HepG2 (cell line): ENCODE measurements at regions not wholly inside any gene's neighbourhood (a gene's known extent, or its start where the extent isn't known, plus 50 kb on each side); places are given as distances from the start of the nearest gene placed in this dataset.

ENCODE experiments used
- BHLHE40 ChIP-seq: IDR thresholded peaks from 2 replicates; pipeline ENCODE4 v1.6.1; 2011; ENCODE audit warnings: low read length, improper control_type of control experiment
- EP300 ChIP-seq, 3 experiments: sonication (generic) in 1 of 3; formaldehyde crosslinking in 1 of 3; IDR thresholded peaks; 2 replicates each; pipeline versions ENCODE4 v1.5.1 to v1.6.1; 2011 to 2020; ENCODE audit warnings: low read depth in 2 of 3, low read length in 2 of 3, borderline replicate concordance in 1 of 3, improper control_type of control experiment in 1 of 3, mild to moderate bottlenecking in 1 of 3, missing genetic modification reagents in 1 of 3, moderate library complexity in 1 of 3
- MXD4 ChIP-seq: IDR thresholded peaks from 2 replicates; pipeline ENCODE4 v1.6.1; 2016; ENCODE audit warnings: mild to moderate bottlenecking, missing biosample characterization, missing genetic modification reagents
- RAD21 ChIP-seq: fragments of 450-650 bp; formaldehyde crosslinking; IDR thresholded peaks from 2 replicates; pipeline ENCODE4 v1.5.0; 2020; ENCODE audit warnings: mild to moderate bottlenecking
- STAG1 ChIP-seq: sonication (generic); formaldehyde crosslinking; IDR thresholded peaks from 2 replicates; pipeline ENCODE4 v1.4.0; 2020; ENCODE audit warnings: missing genetic modification reagents
- TF ChIP-seq, protein P1 (sequence below): IDR thresholded peaks from 2 replicates; pipeline ENCODE4 v1.6.1; 2012; ENCODE audit warnings: low read depth, low read length, improper control_type of control experiment
- TF ChIP-seq, protein P2 (sequence below): sonication (generic); formaldehyde crosslinking; IDR thresholded peaks from 2 replicates; pipeline ENCODE4 v1.9.0; 2021; ENCODE audit warnings: mild to moderate bottlenecking, missing genetic modification reagents
- TF ChIP-seq, protein P3 (sequence below): sonication (generic); formaldehyde crosslinking; IDR thresholded peaks from 2 replicates; pipeline ENCODE4 v1.5.1; 2020; ENCODE audit warnings: missing genetic modification reagents, mild to moderate bottlenecking, borderline replicate concordance

GRCh38 chr20:16803965-16804792, 56.0 kb downstream of the OTOR start (continued):
- TF ChIP-seq, protein P1, sequence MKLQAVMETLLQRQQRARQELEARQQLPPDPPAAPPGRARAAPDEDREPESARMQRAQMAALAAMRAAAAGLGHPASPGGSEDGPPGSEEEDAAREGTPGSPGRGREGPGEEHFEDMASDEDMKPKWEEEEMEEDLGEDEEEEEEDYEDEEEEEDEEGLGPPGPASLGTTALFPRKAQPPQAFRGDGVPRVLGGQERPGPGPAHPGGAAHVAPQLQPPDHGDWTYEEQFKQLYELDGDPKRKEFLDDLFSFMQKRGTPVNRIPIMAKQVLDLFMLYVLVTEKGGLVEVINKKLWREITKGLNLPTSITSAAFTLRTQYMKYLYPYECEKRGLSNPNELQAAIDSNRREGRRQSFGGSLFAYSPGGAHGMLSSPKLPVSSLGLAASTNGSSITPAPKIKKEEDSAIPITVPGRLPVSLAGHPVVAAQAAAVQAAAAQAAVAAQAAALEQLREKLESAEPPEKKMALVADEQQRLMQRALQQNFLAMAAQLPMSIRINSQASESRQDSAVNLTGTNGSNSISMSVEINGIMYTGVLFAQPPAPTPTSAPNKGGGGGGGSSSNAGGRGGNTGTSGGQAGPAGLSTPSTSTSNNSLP, result peak; percentile 60
- TF ChIP-seq, protein P2, sequence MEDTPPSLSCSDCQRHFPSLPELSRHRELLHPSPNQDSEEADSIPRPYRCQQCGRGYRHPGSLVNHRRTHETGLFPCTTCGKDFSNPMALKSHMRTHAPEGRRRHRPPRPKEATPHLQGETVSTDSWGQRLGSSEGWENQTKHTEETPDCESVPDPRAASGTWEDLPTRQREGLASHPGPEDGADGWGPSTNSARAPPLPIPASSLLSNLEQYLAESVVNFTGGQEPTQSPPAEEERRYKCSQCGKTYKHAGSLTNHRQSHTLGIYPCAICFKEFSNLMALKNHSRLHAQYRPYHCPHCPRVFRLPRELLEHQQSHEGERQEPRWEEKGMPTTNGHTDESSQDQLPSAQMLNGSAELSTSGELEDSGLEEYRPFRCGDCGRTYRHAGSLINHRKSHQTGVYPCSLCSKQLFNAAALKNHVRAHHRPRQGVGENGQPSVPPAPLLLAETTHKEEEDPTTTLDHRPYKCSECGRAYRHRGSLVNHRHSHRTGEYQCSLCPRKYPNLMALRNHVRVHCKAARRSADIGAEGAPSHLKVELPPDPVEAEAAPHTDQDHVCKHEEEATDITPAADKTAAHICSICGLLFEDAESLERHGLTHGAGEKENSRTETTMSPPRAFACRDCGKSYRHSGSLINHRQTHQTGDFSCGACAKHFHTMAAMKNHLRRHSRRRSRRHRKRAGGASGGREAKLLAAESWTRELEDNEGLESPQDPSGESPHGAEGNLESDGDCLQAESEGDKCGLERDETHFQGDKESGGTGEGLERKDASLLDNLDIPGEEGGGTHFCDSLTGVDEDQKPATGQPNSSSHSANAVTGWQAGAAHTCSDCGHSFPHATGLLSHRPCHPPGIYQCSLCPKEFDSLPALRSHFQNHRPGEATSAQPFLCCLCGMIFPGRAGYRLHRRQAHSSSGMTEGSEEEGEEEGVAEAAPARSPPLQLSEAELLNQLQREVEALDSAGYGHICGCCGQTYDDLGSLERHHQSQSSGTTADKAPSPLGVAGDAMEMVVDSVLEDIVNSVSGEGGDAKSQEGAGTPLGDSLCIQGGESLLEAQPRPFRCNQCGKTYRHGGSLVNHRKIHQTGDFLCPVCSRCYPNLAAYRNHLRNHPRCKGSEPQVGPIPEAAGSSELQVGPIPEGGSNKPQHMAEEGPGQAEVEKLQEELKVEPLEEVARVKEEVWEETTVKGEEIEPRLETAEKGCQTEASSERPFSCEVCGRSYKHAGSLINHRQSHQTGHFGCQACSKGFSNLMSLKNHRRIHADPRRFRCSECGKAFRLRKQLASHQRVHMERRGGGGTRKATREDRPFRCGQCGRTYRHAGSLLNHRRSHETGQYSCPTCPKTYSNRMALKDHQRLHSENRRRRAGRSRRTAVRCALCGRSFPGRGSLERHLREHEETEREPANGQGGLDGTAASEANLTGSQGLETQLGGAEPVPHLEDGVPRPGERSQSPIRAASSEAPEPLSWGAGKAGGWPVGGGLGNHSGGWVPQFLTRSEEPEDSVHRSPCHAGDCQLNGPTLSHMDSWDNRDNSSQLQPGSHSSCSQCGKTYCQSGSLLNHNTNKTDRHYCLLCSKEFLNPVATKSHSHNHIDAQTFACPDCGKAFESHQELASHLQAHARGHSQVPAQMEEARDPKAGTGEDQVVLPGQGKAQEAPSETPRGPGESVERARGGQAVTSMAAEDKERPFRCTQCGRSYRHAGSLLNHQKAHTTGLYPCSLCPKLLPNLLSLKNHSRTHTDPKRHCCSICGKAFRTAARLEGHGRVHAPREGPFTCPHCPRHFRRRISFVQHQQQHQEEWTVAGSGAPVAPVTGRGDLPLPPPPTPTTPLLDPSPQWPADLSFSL, result no peak
- TF ChIP-seq BHLHE40 (peak; percentile 36; the same call in 1 of the 2 replicates), MXD4 (CRISPR knock-in tag) (no peak), EP300 (IDR thresholded peaks at IDR 0.05; ENCODE audit: low read depth in 2 of 2, low read length in 2 of 2) (no peak), EP300 (CRISPR knock-in tag; IDR thresholded peaks at IDR 0.05; ENCODE audit: borderline replicate concordance) (no peak), STAG1 (CRISPR knock-in tag) (peak; percentile 89), RAD21 (CRISPR knock-in tag) (peak; percentile 84)
- TF ChIP-seq, protein P3, sequence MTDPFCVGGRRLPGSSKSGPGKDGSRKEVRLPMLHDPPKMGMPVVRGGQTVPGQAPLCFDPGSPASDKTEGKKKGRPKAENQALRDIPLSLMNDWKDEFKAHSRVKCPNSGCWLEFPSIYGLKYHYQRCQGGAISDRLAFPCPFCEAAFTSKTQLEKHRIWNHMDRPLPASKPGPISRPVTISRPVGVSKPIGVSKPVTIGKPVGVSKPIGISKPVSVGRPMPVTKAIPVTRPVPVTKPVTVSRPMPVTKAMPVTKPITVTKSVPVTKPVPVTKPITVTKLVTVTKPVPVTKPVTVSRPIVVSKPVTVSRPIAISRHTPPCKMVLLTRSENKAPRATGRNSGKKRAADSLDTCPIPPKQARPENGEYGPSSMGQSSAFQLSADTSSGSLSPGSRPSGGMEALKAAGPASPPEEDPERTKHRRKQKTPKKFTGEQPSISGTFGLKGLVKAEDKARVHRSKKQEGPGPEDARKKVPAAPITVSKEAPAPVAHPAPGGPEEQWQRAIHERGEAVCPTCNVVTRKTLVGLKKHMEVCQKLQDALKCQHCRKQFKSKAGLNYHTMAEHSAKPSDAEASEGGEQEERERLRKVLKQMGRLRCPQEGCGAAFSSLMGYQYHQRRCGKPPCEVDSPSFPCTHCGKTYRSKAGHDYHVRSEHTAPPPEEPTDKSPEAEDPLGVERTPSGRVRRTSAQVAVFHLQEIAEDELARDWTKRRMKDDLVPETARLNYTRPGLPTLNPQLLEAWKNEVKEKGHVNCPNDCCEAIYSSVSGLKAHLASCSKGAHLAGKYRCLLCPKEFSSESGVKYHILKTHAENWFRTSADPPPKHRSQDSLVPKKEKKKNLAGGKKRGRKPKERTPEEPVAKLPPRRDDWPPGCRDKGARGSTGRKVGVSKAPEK (CRISPR knock-in tag), result no peak
